K562 (cell line): ENCODE measurements at regions not wholly inside any gene's neighbourhood (a gene's known extent, or its start where the extent isn't known, plus 50 kb on each side); places are given as distances from the start of the nearest gene placed in this dataset.
"Not testable (repeated sequence)": the region's sequence is repeated elsewhere in the genome, so short reads cannot be mapped to it uniquely, and the experiment has no call there.

Experiments used
- ATAC-seq: fragments of 200-7000 bp; cut with Tn5 transposase; 3 replicates; pipeline ENCODE4 v1.9.1; 2020; ENCODE audit warnings: moderate library complexity
- BruUV-seq: library from RNA; stranded (reverse); fragments of 400-500 nt; replicated peaks from 2 replicates; lab custom pipeline; 2021; lab: Mats Ljungman, UMichigan
- CTCF ChIA-PET: fragments of 300-600 bp; formaldehyde crosslinking; extraction: SDS; loops from one replicate; lab custom pipeline; 2021; ENCODE audit warnings: low intra/inter-chr PET ratio; lab: Yijun Ruan, JAX
- POLR2A ChIA-PET: fragments of 300-600, 350-650 bp; sonication (Branson Sonifier 250); formaldehyde crosslinking; extraction: SDS; loops from one replicate; lab custom pipeline; 2021; ENCODE audit warnings: antibody characterized with exemption, inconsistent platforms; lab: Yijun Ruan, JAX
- DNase-seq, 4 experiments: peaks; one replicate each; pipeline versions ENCODE4 v3.0.0 to v3.0.0-alpha.2; 2011 to 2018; ENCODE audit warnings: low spot score in 3 of 4, mixed read lengths in 3 of 4; ENCODE audit errors: extremely low read depth in 1 of 4
- FAIRE-seq: peaks from 2 replicates; lab custom pipeline; 2011; peaks lifted over from hg19 to GRCh38; lab: Jason Lieb, UNC
- H2AFZ ChIP-seq: 2 replicates; pipeline ENCODE4 v1.6.0; 2011; ENCODE audit warnings: low read depth, low read length, control low read depth, inconsistent platforms
- H3K27ac ChIP-seq: fragments of 200-600 bp; 3 replicates; pipeline ENCODE4 v1.8.0; 2011; ENCODE audit warnings: low read depth, mild to moderate bottlenecking, control low read depth, inconsistent platforms, low read length, moderate library complexity, mixed read lengths; ENCODE audit errors: extremely low read depth
- H3K27me3 ChIP-seq, 2 experiments: fragments of 300-600 bp in 1 of 2; 2 replicates in 1 of 2; 3 replicates in 1 of 2; pipeline versions ENCODE4 v1.6.0 to v1.8.0; 2011; ENCODE audit warnings: inconsistent platforms in 2 of 2, low read length in 2 of 2, mild to moderate bottlenecking in 1 of 2, mixed read lengths in 1 of 2, moderate library complexity in 1 of 2; ENCODE audit not compliant: control insufficient read depth in 2 of 2, insufficient read depth in 2 of 2
- H3K36me3 ChIP-seq: fragments of 300-600 bp; 3 replicates; pipeline ENCODE4 v1.8.0; 2011; ENCODE audit warnings: mild to moderate bottlenecking, low read length, inconsistent platforms; ENCODE audit not compliant: control insufficient read depth, insufficient read depth
- H3K4me1 ChIP-seq, 2 experiments: fragments of 200-600 bp in 1 of 2; replicated peaks in 1 of 2; 2 replicates in 1 of 2; 3 replicates in 1 of 2; pipeline versions ENCODE4 v1.5.1 to v1.8.0; 2011; ENCODE audit warnings: inconsistent platforms in 2 of 2, low read length in 2 of 2, mild to moderate bottlenecking in 1 of 2, mixed read lengths in 1 of 2, moderate library complexity in 1 of 2; ENCODE audit not compliant: control insufficient read depth in 2 of 2, insufficient read depth in 2 of 2
- H3K4me2 ChIP-seq: 2 replicates; pipeline ENCODE4 v1.6.1; 2011; ENCODE audit warnings: low read length, control low read depth, inconsistent platforms, mixed read lengths; ENCODE audit not compliant: insufficient read depth
- H3K4me3 ChIP-seq: fragments of 200-600 bp; sonication (generic), shearing (Covaris generic); 2 replicates; pipeline ENCODE4 v1.5.1; 2016; ENCODE audit warnings: control low read depth, inconsistent platforms
- H3K79me2 ChIP-seq: fragments of 200-600 bp; 3 replicates; pipeline ENCODE4 v1.8.0; 2011; ENCODE audit warnings: low read length, inconsistent platforms; ENCODE audit not compliant: control insufficient read depth, insufficient read depth
- H3K9ac ChIP-seq, 2 experiments: 2 replicates each; pipeline versions ENCODE4 v1.6.0 to v1.6.1; 2011; ENCODE audit warnings: low read depth in 2 of 2, low read length in 2 of 2, control low read depth in 1 of 2, inconsistent platforms in 1 of 2, mild to moderate bottlenecking in 1 of 2, mixed read lengths in 1 of 2; ENCODE audit not compliant: insufficient read depth in 1 of 2
- H3K9me1 ChIP-seq: one replicate; pipeline ENCODE4 v1.6.0; 2011; ENCODE audit warnings: inconsistent platforms, mild to moderate bottlenecking, low read length, moderate library complexity; ENCODE audit not compliant: control insufficient read depth, insufficient read depth
- H3K9me3 ChIP-seq: replicated peaks from 2 replicates; pipeline ENCODE4 v1.5.1; 2011; ENCODE audit warnings: low read depth, low read length, inconsistent platforms; ENCODE audit not compliant: control insufficient read depth, insufficient read depth
- H4K20me1 ChIP-seq: replicated peaks from 2 replicates; pipeline ENCODE4 v1.6.1; 2011; ENCODE audit warnings: low read length, inconsistent platforms, mixed read lengths; ENCODE audit not compliant: control insufficient read depth, insufficient read depth
- EP400 ChIP-seq: fragments of 450-650 bp; IDR thresholded peaks from 2 replicates; pipeline ENCODE4 v1.6.1; 2017; ENCODE audit warnings: antibody characterized with exemption, mild to moderate bottlenecking, moderate library complexity
- FOXO4 ChIP-seq: fragments of 450-650 bp; formaldehyde crosslinking; IDR thresholded peaks from 2 replicates; pipeline ENCODE4 v1.4.0; 2020; ENCODE audit warnings: mild to moderate bottlenecking, moderate library complexity
- ZNF639 ChIP-seq, 2 experiments: fragments of 200-800 bp in 1 of 2; sonication (Bioruptor generic) in 1 of 2; sonication (generic) in 1 of 2; formaldehyde crosslinking in 1 of 2; IDR thresholded peaks in 1 of 2; conservative IDR thresholded peaks in 1 of 2; 2 replicates each; pipeline versions ENCODE4 v1.5.0 to v1.6.1; 2016 to 2020; ENCODE audit warnings: missing compliant biosample characterization in 1 of 2, missing genetic modification characterization in 1 of 2, missing genetic modification reagents in 1 of 2
- WGBS: fragments of 100-300 bp; shearing (Covaris generic); methylation state at CpG from one replicate; pipeline ENCODE4 v1.1.6; 2016; ENCODE audit warnings: low coverage, mixed read lengths; ENCODE audit not compliant: insufficient coverage; ENCODE audit errors: missing lambda C conversion rate; 5-methylcytosine and 5-hydroxymethylcytosine counted together
- in situ Hi-C: fragments of 300-500 bp; cut with MboI; formaldehyde crosslinking; loops from 4 replicates; pipeline ENCODE4 v1.15.0; 2018; ENCODE audit warnings: inconsistent platforms, mixed read lengths
- intact Hi-C: fragments of 100-400 bp; cut with micrococcal nuclease; formaldehyde crosslinking; loops from 2 replicates; pipeline ENCODE4 v1.14.2; 2022

GRCh38 chr14:105632010-105632409 lies 105.6 kb downstream of the TMEM121 start:
- no peak for FAIRE-seq
- in situ Hi-C loops (no loop called here), intact Hi-C loops (no loop called here)
- no peak for DNase-seq
- Histone ChIP-seq H3K4me1 (no peaks in the 10 kb centered on the region), H4K20me1 (no peaks in the 10 kb centered on the region), H3K27me3 (no peaks in the 10 kb centered on the region), H3K4me3 (no peak overlapping the region), H2AFZ (no peak overlapping the region), H3K36me3 (no peaks in the 10 kb centered on the region), H3K9ac (no peak overlapping the region), H3K79me2 (no peaks in the 10 kb centered on the region), H3K4me2 (no peak overlapping the region), H3K9me1 (no peaks in the 10 kb centered on the region), H3K27ac (no peak overlapping the region), H3K9me3 (no peaks in the 10 kb centered on the region)
- no peak for ATAC-seq
- 0% methylated on average over 2 of the region's 3 CpGs for WGBS
- CTCF ChIA-PET, result no interaction called here
- no TSS peak for BruUV-seq
- POLR2A ChIA-PET, result no interaction called here
- TF ChIP-seq EP400, result no peak
- TF ChIP-seq FOXO4 (CRISPR knock-in tag), result no peak
- TF ChIP-seq ZNF639 (CRISPR knock-in tag; conservative IDR thresholded peaks at IDR 0.05 in 1 of 2, IDR thresholded peaks at IDR 0.05 in 1 of 2), result no peak

- H3K9ac ChIP-seq, H3K9me1 ChIP-seq, H3K4me3 ChIP-seq, CTCF ChIA-PET, H3K27me3 ChIP-seq, in situ Hi-C loops, BruUV-seq, H3K79me2 ChIP-seq, H3K4me1 ChIP-seq, DNase-seq, H2AFZ ChIP-seq, H4K20me1 ChIP-seq, H3K4me2 ChIP-seq, intact Hi-C loops, POLR2A ChIA-PET, ATAC-seq, H3K36me3 ChIP-seq, H3K27ac ChIP-seq, FAIRE-seq, H3K9me3 ChIP-seq: not testable (repeated sequence)
- WGBS, result 0% methylated on average over 6 of the region's 7 CpGs
Observed at GRCh38 chr14:105633596-105633995, 107.2 kb downstream of the TMEM121 start.
